ENCODE measurements at regions not wholly inside any gene's neighbourhood (a gene's known extent, or its start where the extent isn't known, plus 50 kb on each side); places are given as distances from the start of the nearest gene placed in this dataset.
"Not testable (repeated sequence)": the region's sequence is repeated elsewhere in the genome, so short reads cannot be mapped to it uniquely, and the experiment has no call there.

GRCh38 chr16:86872833-86873232, 294.5 kb downstream of the FOXL1 start:
- DNase-seq = no peak

GRCh38 chr16:86874141-86874540, 295.8 kb downstream of the FOXL1 start:
- no peak for DNase-seq

DNA sequence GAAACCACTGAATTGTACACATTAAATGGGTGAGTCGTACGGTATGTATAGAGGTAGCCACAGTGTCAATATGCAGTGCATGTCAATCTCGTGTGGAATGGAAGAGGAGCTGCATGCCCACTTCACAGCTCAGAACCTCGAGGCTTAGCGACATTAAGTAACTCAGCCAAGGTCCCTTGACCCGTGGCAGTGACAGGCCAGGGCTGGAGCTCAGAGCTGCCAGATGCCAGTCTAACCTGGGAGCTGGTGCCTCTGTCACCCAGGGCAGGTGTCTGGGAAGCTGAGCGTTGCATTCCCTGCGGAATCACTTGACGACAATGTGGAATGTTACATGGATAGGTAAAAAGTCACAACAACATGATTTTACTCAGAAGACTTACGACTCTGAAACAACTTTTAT, 298.1 kb downstream of the FOXL1 start:
- DNase-seq = no peak

DNA sequence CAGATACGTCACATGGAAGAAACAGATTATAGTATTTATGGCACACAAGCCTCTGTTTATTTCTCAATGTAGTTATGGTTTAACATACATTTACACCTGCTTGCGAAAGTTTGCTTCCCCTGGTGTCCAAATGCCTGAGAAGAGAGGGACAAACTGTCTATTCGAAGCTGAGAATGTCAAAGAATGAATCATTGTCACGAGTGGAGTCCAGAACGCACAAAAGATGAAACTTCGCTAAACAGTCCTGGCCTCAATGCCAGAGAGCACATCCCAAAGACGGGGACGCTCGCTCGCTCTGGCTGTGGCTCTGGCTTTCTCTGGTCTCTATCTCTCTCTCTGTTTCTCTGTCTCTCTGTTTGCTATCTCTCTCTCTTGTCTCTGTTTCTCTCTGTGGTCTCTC, 298.8 kb downstream of the FOXL1 start:
- no peak for DNase-seq

DNA sequence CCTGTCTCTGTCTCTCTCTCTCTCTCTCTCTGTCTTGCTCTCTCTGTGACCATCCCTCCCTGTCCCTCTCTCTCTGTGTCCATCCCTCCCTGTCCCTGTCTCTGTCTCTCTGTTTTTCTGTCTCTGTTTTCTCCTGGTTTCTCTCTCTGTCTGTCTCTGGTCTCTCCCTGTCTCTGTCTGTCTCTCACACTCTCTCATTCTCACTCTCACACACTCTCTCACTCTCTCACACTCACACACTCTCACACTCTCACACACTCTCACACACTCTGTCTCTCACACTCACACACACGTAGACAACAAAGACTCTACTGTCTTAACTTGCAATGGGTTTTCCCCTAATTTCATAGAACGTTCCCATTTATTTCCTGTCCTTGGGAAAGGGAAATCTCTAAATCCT, 299.5 kb downstream of the FOXL1 start:
- DNase-seq = no peak

DNA sequence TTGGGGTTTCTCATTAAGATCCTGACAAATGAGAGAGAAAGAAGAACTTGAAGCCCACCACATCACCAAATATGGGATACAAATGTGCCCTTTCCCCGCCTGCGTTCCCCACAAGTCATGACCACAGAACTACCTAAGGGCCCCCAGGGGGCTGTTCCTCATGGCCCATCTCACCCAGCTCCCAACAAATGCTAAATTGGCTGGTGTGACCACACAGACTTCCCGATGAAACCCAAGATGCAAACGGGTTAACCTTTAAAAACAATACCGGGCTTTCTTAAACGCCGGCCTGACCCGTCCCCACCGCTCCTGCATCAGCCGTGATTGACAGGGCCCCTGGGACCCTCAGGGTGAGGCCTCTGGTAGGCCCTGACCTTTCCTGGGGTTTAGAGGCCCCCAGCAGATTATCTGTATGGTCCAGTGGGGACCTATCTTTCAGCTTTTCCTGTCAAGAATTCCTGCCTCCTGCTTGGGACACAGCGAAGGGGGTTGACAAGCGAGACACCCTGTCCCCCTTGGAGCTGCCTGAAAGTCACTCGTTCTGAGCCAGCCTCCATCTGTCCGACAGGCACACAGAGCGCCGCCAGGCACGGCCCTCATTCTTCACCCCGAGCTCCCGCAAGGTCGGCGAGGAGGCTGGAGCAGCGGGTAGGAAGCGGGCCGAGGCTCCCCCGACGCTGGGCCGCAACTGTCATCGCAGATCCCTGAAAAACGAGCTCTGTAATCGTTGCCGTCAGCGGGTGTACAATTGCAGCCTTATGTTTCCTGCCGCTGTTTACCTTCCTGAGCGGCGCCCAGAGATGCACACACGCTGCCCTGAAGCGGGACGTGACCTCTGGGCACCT, 300.1 kb downstream of the FOXL1 start:
- DNase-seq = peak; percentile 46

- DNase-seq = no peak
These were observed 300.9 kb downstream of the FOXL1 start for GRCh38 chr16:86879268-86879667.

DNA sequence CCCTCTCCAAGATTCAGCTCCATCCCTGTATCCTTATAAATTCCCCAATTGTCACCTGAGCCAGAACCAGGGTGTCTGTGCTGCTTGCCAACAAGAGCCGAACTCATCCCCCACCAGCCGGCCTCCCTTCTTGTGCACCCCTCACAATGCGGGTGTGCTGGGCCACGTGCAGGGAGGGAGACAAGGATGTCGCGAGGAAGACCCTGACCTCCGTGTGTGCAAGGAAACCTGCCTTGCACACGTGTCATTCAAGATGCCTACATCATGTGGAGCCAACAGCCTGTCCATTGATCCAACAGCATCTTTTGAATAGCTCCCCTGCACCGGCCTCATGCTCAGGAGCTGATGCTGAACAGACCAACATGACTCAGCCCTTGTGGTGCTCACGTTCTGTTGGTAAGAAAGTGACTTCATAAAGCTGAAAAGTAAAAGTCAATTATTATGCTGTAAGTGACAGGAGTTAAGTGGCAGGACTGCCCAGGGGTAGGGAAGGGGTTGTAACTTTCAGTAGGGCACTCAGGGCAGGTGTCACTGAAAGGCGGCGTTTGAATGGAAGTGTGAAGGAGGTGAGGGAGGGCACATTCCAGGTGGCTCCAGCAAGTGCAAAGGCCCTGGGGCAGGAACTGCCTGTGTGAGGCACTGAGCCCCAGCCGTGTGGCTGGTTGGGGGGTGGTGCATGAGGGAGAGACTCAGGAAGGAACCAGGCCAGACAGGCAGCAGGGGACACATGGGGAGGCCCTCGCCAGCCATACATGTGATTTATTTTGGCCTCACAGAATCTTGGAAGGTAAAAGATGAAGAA, 302.2 kb downstream of the FOXL1 start:
- DNase-seq = peak; percentile 33

- DNase-seq = no peak
These were observed 302.8 kb downstream of the FOXL1 start for GRCh38 chr16:86881118-86881510.

- no peak for DNase-seq
These were observed 303.5 kb downstream of the FOXL1 start for GRCh38 chr16:86881861-86882273.

DNA sequence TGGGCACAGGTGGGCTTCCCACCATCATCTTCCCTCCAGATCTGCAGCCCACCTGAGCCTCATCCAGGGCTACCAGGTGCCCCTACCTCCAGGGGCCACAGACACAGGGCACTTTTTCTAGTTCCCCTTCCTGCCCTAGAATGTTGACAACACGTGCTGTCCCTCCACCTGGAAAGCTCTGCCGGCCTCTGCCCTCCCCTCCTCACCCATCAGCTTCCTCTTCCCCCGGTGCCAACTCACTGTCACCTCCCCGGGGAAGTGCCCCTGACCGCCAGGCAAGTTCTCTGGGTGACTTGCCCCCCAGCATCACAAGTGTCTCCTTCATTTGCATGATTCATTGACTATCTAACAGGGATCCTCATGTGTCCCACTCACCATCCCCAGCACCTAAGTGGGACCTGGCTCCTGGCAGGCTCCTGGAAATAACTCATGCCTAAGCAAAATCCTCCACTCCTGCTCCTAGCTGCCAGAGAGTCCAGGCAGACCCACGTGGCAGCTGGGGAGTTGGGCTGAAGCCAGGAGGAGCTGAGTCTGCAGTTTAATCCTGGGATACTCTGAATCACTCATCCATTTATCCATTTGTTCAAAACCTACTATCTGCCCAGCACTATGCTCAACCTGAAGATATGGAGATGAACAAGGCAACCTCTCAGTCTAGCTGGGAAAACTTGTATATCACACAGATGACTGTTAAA, 304.4 kb downstream of the FOXL1 start:
- peak; percentile 90 for DNase-seq

- no peak for DNase-seq
These were observed 305.4 kb downstream of the FOXL1 start for GRCh38 chr16:86883583-86884389.

- DNase-seq = peak; percentile 49
These were observed 306.0 kb downstream of the FOXL1 start for GRCh38 chr16:86884390-86884650.

DNA sequence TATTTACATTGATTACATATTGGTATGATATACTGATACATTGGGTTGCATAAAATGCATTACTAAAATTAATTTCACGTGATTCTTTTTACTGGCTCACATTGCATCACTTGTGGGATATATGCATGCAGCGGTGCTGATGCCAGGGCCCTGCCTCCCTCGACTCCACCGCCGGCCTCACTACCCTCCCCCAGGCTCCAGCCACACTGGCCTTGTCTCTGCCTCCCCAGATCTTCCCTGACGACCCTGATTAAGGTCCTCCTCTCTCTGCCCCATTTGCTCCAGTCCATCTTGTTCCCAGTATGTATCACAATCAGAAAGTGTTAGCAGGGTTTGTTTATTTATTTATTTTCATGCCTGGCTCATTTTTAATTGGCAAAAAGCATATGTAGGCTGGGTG, 306.8 kb downstream of the FOXL1 start:
- DNase-seq = no peak

- no peak for DNase-seq
These were observed 308.3 kb downstream of the FOXL1 start for GRCh38 chr16:86886651-86887050.

- no peak for DNase-seq
These were observed 309.1 kb downstream of the FOXL1 start for GRCh38 chr16:86887416-86887815.

- DNase-seq = no peak
These were observed 310.1 kb downstream of the FOXL1 start for GRCh38 chr16:86888231-86889053.

DNA sequence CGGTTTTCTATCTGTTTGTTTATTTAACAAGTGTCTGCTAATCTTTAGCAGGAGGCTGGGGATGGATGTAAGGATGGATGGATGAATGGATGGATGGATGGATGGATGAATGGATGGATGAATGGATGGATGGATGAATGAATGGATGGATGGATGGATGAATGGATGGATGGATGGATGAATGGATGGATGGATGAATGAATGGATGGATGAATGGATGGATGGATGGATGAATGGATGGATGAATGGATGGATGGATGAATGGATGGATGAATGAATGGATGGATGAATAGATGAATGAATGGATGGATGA, 310.7 kb downstream of the FOXL1 start:
- DNase-seq = not testable (repeated sequence)

DNA sequence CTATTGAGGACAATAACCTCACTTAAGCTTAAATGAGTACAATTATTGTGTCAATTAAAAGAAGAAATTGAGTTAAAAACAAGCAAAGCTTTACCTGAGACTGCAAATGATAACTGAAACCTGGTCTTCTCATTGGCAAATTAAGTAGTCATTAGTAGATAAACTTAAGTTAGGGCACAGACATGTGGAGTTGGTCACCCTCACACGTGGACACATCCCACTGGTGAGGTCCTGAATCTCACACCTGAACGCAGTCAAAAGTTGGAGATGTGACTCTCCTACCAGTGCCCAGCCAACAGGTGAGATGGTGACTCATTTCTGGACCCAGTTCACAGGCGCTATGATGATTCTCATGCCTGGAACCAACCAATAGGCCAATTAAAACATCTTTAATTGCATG, 311.6 kb downstream of the FOXL1 start:
- no peak for DNase-seq

DNA sequence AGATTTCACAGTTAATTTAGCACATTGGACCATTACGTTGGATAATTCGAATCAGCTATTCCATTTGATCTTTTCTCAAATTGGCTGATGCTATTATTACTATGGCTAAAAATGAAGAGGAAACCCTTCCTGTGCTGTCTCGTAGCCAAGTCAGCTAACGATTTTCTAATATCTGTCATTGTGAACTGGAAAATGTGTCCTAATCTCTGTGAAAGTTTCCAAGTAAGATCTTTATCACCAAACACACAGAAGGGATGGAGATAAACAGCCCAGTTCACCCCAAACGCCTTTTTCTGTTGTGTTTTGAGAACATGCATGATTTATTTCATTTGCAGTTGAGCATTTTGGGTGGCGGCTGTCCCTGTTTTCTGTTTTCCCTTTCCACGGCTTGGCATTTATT, 312.8 kb downstream of the FOXL1 start:
- no peak for DNase-seq

DNA sequence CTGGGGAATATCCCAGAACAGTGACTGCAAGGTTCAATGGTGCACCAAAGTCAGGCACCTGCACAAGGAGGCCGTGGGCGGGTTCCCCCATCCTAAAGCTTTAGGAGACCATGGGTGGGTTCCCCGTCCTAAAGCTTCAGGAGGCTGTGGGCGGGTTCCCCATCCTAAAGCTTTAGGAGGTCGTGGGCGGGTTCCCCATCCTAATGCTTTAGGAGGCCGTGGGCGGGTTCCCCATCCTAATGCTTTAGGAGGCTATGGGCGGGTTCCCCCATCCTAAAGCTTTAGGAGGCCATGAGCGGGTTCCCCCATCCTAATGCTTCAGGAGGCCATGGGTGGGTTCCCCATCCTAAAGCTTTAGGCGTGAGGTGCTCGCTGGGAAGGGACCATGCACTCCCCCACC, 313.3 kb downstream of the FOXL1 start:
- no peak for DNase-seq

DNA sequence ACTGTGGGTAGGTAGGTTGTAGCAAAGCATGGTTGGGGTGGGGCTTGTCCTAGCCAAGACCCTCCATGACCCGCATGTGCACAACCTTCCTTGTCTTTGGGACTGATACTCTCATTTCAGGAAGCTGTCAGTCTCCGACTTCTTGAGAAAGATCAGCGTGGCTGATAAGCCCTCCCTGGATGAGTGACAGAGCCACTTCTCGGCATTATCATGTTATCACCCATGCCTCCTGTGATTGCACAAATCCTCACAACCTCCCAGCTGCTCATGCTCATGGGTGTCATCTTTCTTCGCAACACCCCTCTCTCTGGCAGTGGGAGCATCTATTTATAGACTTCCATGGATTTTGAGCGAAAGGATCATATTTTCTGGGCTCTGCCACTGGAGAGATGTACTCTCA, 314.2 kb downstream of the FOXL1 start:
- no peak for DNase-seq

Measured in fibroblast of upper back skin (primary cell).